K562 (cell line): ENCODE measurements at regions not wholly inside any gene's neighbourhood (a gene's known extent, or its start where the extent isn't known, plus 50 kb on each side); places are given as distances from the start of the nearest gene placed in this dataset.
"Not testable (repeated sequence)": the region's sequence is repeated elsewhere in the genome, so short reads cannot be mapped to it uniquely, and the experiment has no call there.

Experiments used
- ATAC-seq: fragments of 200-7000 bp; cut with Tn5 transposase; 3 replicates; pipeline ENCODE4 v1.9.1; 2020; ENCODE audit warnings: moderate library complexity
- BruUV-seq: library from RNA; stranded (reverse); fragments of 400-500 nt; replicated peaks from 2 replicates; lab custom pipeline; 2021; lab: Mats Ljungman, UMichigan
- CTCF ChIA-PET: fragments of 300-600 bp; formaldehyde crosslinking; extraction: SDS; loops from one replicate; lab custom pipeline; 2021; ENCODE audit warnings: low intra/inter-chr PET ratio; lab: Yijun Ruan, JAX
- POLR2A ChIA-PET: fragments of 300-600, 350-650 bp; sonication (Branson Sonifier 250); formaldehyde crosslinking; extraction: SDS; loops from one replicate; lab custom pipeline; 2021; ENCODE audit warnings: antibody characterized with exemption, inconsistent platforms; lab: Yijun Ruan, JAX
- DNase-seq, 4 experiments: peaks; one replicate each; pipeline versions ENCODE4 v3.0.0 to v3.0.0-alpha.2; 2011 to 2018; ENCODE audit warnings: low spot score in 3 of 4, mixed read lengths in 3 of 4; ENCODE audit errors: extremely low read depth in 1 of 4
- FAIRE-seq: peaks from 2 replicates; lab custom pipeline; 2011; peaks lifted over from hg19 to GRCh38; lab: Jason Lieb, UNC
- H2AFZ ChIP-seq: 2 replicates; pipeline ENCODE4 v1.6.0; 2011; ENCODE audit warnings: low read depth, low read length, control low read depth, inconsistent platforms
- H3K27ac ChIP-seq: fragments of 200-600 bp; 3 replicates; pipeline ENCODE4 v1.8.0; 2011; ENCODE audit warnings: low read depth, mild to moderate bottlenecking, control low read depth, inconsistent platforms, low read length, moderate library complexity, mixed read lengths; ENCODE audit errors: extremely low read depth
- H3K27me3 ChIP-seq, 2 experiments: fragments of 300-600 bp in 1 of 2; 2 replicates in 1 of 2; 3 replicates in 1 of 2; pipeline versions ENCODE4 v1.6.0 to v1.8.0; 2011; ENCODE audit warnings: inconsistent platforms in 2 of 2, low read length in 2 of 2, mild to moderate bottlenecking in 1 of 2, mixed read lengths in 1 of 2, moderate library complexity in 1 of 2; ENCODE audit not compliant: control insufficient read depth in 2 of 2, insufficient read depth in 2 of 2
- H3K36me3 ChIP-seq: fragments of 300-600 bp; 3 replicates; pipeline ENCODE4 v1.8.0; 2011; ENCODE audit warnings: mild to moderate bottlenecking, low read length, inconsistent platforms; ENCODE audit not compliant: control insufficient read depth, insufficient read depth
- H3K4me1 ChIP-seq, 2 experiments: fragments of 200-600 bp in 1 of 2; replicated peaks in 1 of 2; 2 replicates in 1 of 2; 3 replicates in 1 of 2; pipeline versions ENCODE4 v1.5.1 to v1.8.0; 2011; ENCODE audit warnings: inconsistent platforms in 2 of 2, low read length in 2 of 2, mild to moderate bottlenecking in 1 of 2, mixed read lengths in 1 of 2, moderate library complexity in 1 of 2; ENCODE audit not compliant: control insufficient read depth in 2 of 2, insufficient read depth in 2 of 2
- H3K4me2 ChIP-seq: 2 replicates; pipeline ENCODE4 v1.6.1; 2011; ENCODE audit warnings: low read length, control low read depth, inconsistent platforms, mixed read lengths; ENCODE audit not compliant: insufficient read depth
- H3K4me3 ChIP-seq: fragments of 200-600 bp; sonication (generic), shearing (Covaris generic); 2 replicates; pipeline ENCODE4 v1.5.1; 2016; ENCODE audit warnings: control low read depth, inconsistent platforms
- H3K79me2 ChIP-seq: fragments of 200-600 bp; 3 replicates; pipeline ENCODE4 v1.8.0; 2011; ENCODE audit warnings: low read length, inconsistent platforms; ENCODE audit not compliant: control insufficient read depth, insufficient read depth
- H3K9ac ChIP-seq, 2 experiments: 2 replicates each; pipeline versions ENCODE4 v1.6.0 to v1.6.1; 2011; ENCODE audit warnings: low read depth in 2 of 2, low read length in 2 of 2, control low read depth in 1 of 2, inconsistent platforms in 1 of 2, mild to moderate bottlenecking in 1 of 2, mixed read lengths in 1 of 2; ENCODE audit not compliant: insufficient read depth in 1 of 2
- H3K9me1 ChIP-seq: one replicate; pipeline ENCODE4 v1.6.0; 2011; ENCODE audit warnings: inconsistent platforms, mild to moderate bottlenecking, low read length, moderate library complexity; ENCODE audit not compliant: control insufficient read depth, insufficient read depth
- H3K9me3 ChIP-seq: replicated peaks from 2 replicates; pipeline ENCODE4 v1.5.1; 2011; ENCODE audit warnings: low read depth, low read length, inconsistent platforms; ENCODE audit not compliant: control insufficient read depth, insufficient read depth
- H4K20me1 ChIP-seq: replicated peaks from 2 replicates; pipeline ENCODE4 v1.6.1; 2011; ENCODE audit warnings: low read length, inconsistent platforms, mixed read lengths; ENCODE audit not compliant: control insufficient read depth, insufficient read depth
- BHLHE40 ChIP-seq: IDR thresholded peaks from 2 replicates; pipeline ENCODE4 v1.6.1; 2011; ENCODE audit warnings: low read length, improper control_type of control experiment
- HCFC1 ChIP-seq: IDR thresholded peaks from 2 replicates; pipeline ENCODE4 v1.6.1; 2012; ENCODE audit warnings: low read depth, low read length, improper control_type of control experiment
- WGBS: fragments of 100-300 bp; shearing (Covaris generic); methylation state at CpG from one replicate; pipeline ENCODE4 v1.1.6; 2016; ENCODE audit warnings: low coverage, mixed read lengths; ENCODE audit not compliant: insufficient coverage; ENCODE audit errors: missing lambda C conversion rate; 5-methylcytosine and 5-hydroxymethylcytosine counted together
- in situ Hi-C: fragments of 300-500 bp; cut with MboI; formaldehyde crosslinking; loops from 4 replicates; pipeline ENCODE4 v1.15.0; 2018; ENCODE audit warnings: inconsistent platforms, mixed read lengths
- intact Hi-C: fragments of 100-400 bp; cut with micrococcal nuclease; formaldehyde crosslinking; loops from 2 replicates; pipeline ENCODE4 v1.14.2; 2022

DNA sequence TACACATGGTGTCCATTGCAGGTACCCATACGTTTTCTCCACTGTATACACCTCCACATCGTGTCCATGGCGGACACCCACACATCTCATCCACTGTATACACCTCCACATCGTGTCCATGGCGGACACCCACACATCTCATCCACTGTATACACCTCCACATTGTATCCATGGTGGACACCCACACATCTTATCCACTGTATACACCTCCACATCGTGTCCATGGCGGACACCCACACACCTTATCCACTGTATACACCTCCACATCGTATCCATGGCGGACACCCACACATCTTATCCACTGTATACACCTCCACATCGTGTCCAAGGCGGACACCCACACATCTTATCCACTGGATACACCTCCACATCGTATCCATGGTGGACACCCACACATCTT lies 50.4 kb upstream of the TTC34 start:
- H2AFZ ChIP-seq, H3K27ac ChIP-seq, CTCF ChIA-PET, POLR2A ChIA-PET, H4K20me1 ChIP-seq, DNase-seq, BruUV-seq, H3K4me2 ChIP-seq, ATAC-seq, FAIRE-seq, H3K9me3 ChIP-seq, H3K36me3 ChIP-seq, H3K9me1 ChIP-seq, intact Hi-C loops, H3K79me2 ChIP-seq, H3K4me1 ChIP-seq, H3K9ac ChIP-seq, H3K4me3 ChIP-seq, in situ Hi-C loops: not testable (repeated sequence)
- H3K27me3 ChIP-seq: peaks cover 4 to 52% of the 10 kb centered on the region in 2 experiments; a peak in 3 of 5 replicates
- WGBS: under 1% methylated on average over 10 of the region's 12 CpGs

DNA sequence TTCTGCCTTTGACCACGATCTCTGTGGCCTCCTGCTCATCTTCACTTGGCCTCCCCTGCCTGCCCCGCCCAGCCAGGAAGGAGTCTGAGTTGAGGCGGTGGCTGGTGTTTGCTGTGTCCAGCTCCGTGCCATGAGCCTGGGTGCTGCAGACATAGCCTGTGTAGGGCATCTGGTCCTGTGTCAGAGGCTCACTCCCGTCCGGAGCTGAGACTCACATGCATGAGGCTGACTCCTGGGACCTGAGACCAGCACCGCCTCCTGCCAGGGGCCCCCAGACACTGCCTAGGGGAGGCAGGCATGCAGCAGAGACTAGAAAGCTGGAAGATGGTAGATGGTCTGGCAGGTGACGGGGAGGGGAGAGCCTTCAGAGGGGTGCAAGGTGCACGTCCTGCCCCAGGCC lies 52.2 kb upstream of the TTC34 start:
- Histone ChIP-seq H3K9ac (no peak overlapping the region), H3K27me3 (peaks cover 0 to 53% of the 10 kb centered on the region in 2 experiments; a peak in 3 of 5 replicates), H3K4me1 (peaks cover 0 to 4% of the 10 kb centered on the region in 2 experiments; a peak in 1 of 5 replicates), H2AFZ (no peak overlapping the region), H3K27ac (no peak overlapping the region), H3K9me1 (no peaks in the 10 kb centered on the region), H3K4me2 (no peak overlapping the region), H4K20me1 (0 out of 2 replicates have a peak, but pooled peaks cover 4% of the 10 kb centered on the region), H3K9me3 (no peaks in the 10 kb centered on the region), H3K36me3 (no peaks in the 10 kb centered on the region), H3K79me2 (no peaks in the 10 kb centered on the region), H3K4me3 (no peak overlapping the region)
- POLR2A ChIA-PET: no interaction called here
- no TSS peak for BruUV-seq
- CTCF ChIA-PET: no interaction called here
- in situ Hi-C loops (no loop called here), intact Hi-C loops (no loop called here)
- 0% methylated on average over 9 of the region's 9 CpGs for WGBS
- ATAC-seq: no peak
- TF ChIP-seq HCFC1 (no peak), BHLHE40 (no peak)
- no peak for DNase-seq
- FAIRE-seq: no peak
